ENCODE measurements at regions not wholly inside any gene's neighbourhood (a gene's known extent, or its start where the extent isn't known, plus 50 kb on each side); places are given as distances from the start of the nearest gene placed in this dataset.

GRCh38 chr9:90147426-90147825 lies 495.2 kb downstream of the DIRAS2 start:
- TF ChIP-seq, protein P1, sequence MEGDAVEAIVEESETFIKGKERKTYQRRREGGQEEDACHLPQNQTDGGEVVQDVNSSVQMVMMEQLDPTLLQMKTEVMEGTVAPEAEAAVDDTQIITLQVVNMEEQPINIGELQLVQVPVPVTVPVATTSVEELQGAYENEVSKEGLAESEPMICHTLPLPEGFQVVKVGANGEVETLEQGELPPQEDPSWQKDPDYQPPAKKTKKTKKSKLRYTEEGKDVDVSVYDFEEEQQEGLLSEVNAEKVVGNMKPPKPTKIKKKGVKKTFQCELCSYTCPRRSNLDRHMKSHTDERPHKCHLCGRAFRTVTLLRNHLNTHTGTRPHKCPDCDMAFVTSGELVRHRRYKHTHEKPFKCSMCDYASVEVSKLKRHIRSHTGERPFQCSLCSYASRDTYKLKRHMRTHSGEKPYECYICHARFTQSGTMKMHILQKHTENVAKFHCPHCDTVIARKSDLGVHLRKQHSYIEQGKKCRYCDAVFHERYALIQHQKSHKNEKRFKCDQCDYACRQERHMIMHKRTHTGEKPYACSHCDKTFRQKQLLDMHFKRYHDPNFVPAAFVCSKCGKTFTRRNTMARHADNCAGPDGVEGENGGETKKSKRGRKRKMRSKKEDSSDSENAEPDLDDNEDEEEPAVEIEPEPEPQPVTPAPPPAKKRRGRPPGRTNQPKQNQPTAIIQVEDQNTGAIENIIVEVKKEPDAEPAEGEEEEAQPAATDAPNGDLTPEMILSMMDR (IDR thresholded peaks at IDR 0.05; ENCODE audit: low read depth, low read length) = no peak
- no peak for TF ChIP-seq POLR2A (IDR thresholded peaks at IDR 0.05; ENCODE audit: extremely low read depth, insufficient read length)
- no peak for TF ChIP-seq MAX (IDR thresholded peaks at IDR 0.05; ENCODE audit: low read depth, low read length)
- TF ChIP-seq MYC (IDR thresholded peaks at IDR 0.05; ENCODE audit: low read depth, low read length) = no peak
